A549 (cell line): ENCODE measurements at regions not wholly inside any gene's neighbourhood (a gene's known extent, or its start where the extent isn't known, plus 50 kb on each side); places are given as distances from the start of the nearest gene placed in this dataset.

Experiments
- CHD4 ChIP-seq: fragments of 200-600 bp; sonication (generic); IDR thresholded peaks from 2 replicates; pipeline ENCODE4 v1.6.1; 2016; ENCODE audit warnings: antibody characterized with exemption, mild to moderate bottlenecking, borderline replicate concordance
- PBX3 ChIP-seq: IDR thresholded peaks from 2 replicates; pipeline ENCODE4 v1.6.1; 2012
- POLR2A ChIP-seq: IDR thresholded peaks from 2 replicates; pipeline ENCODE4 v1.6.1; 2012; ENCODE audit warnings: mild to moderate bottlenecking, low read length
- RFX5 ChIP-seq: fragments of 450-650 bp; IDR thresholded peaks from 2 replicates; pipeline ENCODE4 v1.7.1; 2014; ENCODE audit warnings: antibody characterized with exemption, mild to moderate bottlenecking, moderate library complexity
- TP53 ChIP-seq: fragments of 250-450 bp; sonication (Bioruptor Pico); IDR thresholded peaks from 2 replicates; pipeline ENCODE4 v1.5.0; 2021; ENCODE audit warnings: mild to moderate bottlenecking, moderate library complexity
- ZFP36 ChIP-seq: fragments of 450-650 bp; IDR thresholded peaks from 2 replicates; pipeline ENCODE4 v1.6.1; 2014; ENCODE audit warnings: borderline replicate concordance; ENCODE audit not compliant: partially characterized antibody
- TF ChIP-seq, protein P1 (sequence below): fragments of >200 bp; sonication (Bioruptor Twin); formaldehyde crosslinking; IDR thresholded peaks from 3 replicates; pipeline ENCODE4 v1.5.1; 2016
- TF ChIP-seq, protein P2 (sequence below): IDR thresholded peaks from 2 replicates; pipeline ENCODE4 v1.6.1; 2012

DNA sequence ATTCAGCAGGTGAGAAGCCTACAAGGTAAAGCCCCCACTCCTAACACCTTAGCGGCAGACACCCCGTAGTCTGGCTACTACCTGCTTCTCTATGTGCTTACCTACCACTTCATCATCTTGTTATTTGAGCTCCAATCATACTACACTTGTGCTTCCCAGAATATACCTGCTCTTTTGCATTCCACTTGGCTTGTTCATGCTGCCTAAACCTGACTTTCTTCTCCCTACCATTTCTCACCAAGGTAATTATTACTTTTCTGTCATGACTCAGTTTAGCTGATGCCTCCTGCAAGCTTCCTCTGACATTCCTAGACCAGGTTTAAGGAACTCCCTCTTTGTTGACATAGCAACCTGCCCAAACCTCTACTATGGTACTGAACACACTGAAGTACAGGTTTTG lies 495.6 kb upstream of the C1orf87 start:
- TF ChIP-seq, protein P1, sequence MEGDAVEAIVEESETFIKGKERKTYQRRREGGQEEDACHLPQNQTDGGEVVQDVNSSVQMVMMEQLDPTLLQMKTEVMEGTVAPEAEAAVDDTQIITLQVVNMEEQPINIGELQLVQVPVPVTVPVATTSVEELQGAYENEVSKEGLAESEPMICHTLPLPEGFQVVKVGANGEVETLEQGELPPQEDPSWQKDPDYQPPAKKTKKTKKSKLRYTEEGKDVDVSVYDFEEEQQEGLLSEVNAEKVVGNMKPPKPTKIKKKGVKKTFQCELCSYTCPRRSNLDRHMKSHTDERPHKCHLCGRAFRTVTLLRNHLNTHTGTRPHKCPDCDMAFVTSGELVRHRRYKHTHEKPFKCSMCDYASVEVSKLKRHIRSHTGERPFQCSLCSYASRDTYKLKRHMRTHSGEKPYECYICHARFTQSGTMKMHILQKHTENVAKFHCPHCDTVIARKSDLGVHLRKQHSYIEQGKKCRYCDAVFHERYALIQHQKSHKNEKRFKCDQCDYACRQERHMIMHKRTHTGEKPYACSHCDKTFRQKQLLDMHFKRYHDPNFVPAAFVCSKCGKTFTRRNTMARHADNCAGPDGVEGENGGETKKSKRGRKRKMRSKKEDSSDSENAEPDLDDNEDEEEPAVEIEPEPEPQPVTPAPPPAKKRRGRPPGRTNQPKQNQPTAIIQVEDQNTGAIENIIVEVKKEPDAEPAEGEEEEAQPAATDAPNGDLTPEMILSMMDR = no peak
- TF ChIP-seq POLR2A (no peak), PBX3 (no peak), TP53 (CRISPR knock-in tag) (no peak), ZFP36 (no peak), CHD4 (no peak), RFX5 (no peak)
- TF ChIP-seq, protein P2, sequence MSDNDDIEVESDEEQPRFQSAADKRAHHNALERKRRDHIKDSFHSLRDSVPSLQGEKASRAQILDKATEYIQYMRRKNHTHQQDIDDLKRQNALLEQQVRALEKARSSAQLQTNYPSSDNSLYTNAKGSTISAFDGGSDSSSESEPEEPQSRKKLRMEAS = no peak
